K562 (cell line): ENCODE measurements at regions not wholly inside any gene's neighbourhood (a gene's known extent, or its start where the extent isn't known, plus 50 kb on each side); places are given as distances from the start of the nearest gene placed in this dataset.

Experiments
- ATAC-seq: fragments of 200-7000 bp; cut with Tn5 transposase; 3 replicates; pipeline ENCODE4 v1.9.1; 2020; ENCODE audit warnings: moderate library complexity
- BruUV-seq: library from RNA; stranded (reverse); fragments of 400-500 nt; replicated peaks from 2 replicates; lab custom pipeline; 2021; lab: Mats Ljungman, UMichigan
- CTCF ChIA-PET: fragments of 300-600 bp; formaldehyde crosslinking; extraction: SDS; loops from one replicate; lab custom pipeline; 2021; ENCODE audit warnings: low intra/inter-chr PET ratio; lab: Yijun Ruan, JAX
- POLR2A ChIA-PET: fragments of 300-600, 350-650 bp; sonication (Branson Sonifier 250); formaldehyde crosslinking; extraction: SDS; loops from one replicate; lab custom pipeline; 2021; ENCODE audit warnings: antibody characterized with exemption, inconsistent platforms; lab: Yijun Ruan, JAX
- DNase-seq, 4 experiments: peaks; one replicate each; pipeline versions ENCODE4 v3.0.0 to v3.0.0-alpha.2; 2011 to 2018; ENCODE audit warnings: low spot score in 3 of 4, mixed read lengths in 3 of 4; ENCODE audit errors: extremely low read depth in 1 of 4
- FAIRE-seq: peaks from 2 replicates; lab custom pipeline; 2011; peaks lifted over from hg19 to GRCh38; lab: Jason Lieb, UNC
- H2AFZ ChIP-seq: 2 replicates; pipeline ENCODE4 v1.6.0; 2011; ENCODE audit warnings: low read depth, low read length, control low read depth, inconsistent platforms
- H3K27ac ChIP-seq: fragments of 200-600 bp; 3 replicates; pipeline ENCODE4 v1.8.0; 2011; ENCODE audit warnings: low read depth, mild to moderate bottlenecking, control low read depth, inconsistent platforms, low read length, moderate library complexity, mixed read lengths; ENCODE audit errors: extremely low read depth
- H3K27me3 ChIP-seq, 2 experiments: fragments of 300-600 bp in 1 of 2; 2 replicates in 1 of 2; 3 replicates in 1 of 2; pipeline versions ENCODE4 v1.6.0 to v1.8.0; 2011; ENCODE audit warnings: inconsistent platforms in 2 of 2, low read length in 2 of 2, mild to moderate bottlenecking in 1 of 2, mixed read lengths in 1 of 2, moderate library complexity in 1 of 2; ENCODE audit not compliant: control insufficient read depth in 2 of 2, insufficient read depth in 2 of 2
- H3K36me3 ChIP-seq: fragments of 300-600 bp; 3 replicates; pipeline ENCODE4 v1.8.0; 2011; ENCODE audit warnings: mild to moderate bottlenecking, low read length, inconsistent platforms; ENCODE audit not compliant: control insufficient read depth, insufficient read depth
- H3K4me1 ChIP-seq, 2 experiments: fragments of 200-600 bp in 1 of 2; replicated peaks in 1 of 2; 2 replicates in 1 of 2; 3 replicates in 1 of 2; pipeline versions ENCODE4 v1.5.1 to v1.8.0; 2011; ENCODE audit warnings: inconsistent platforms in 2 of 2, low read length in 2 of 2, mild to moderate bottlenecking in 1 of 2, mixed read lengths in 1 of 2, moderate library complexity in 1 of 2; ENCODE audit not compliant: control insufficient read depth in 2 of 2, insufficient read depth in 2 of 2
- H3K4me2 ChIP-seq: 2 replicates; pipeline ENCODE4 v1.6.1; 2011; ENCODE audit warnings: low read length, control low read depth, inconsistent platforms, mixed read lengths; ENCODE audit not compliant: insufficient read depth
- H3K4me3 ChIP-seq: fragments of 200-600 bp; sonication (generic), shearing (Covaris generic); 2 replicates; pipeline ENCODE4 v1.5.1; 2016; ENCODE audit warnings: control low read depth, inconsistent platforms
- H3K79me2 ChIP-seq: fragments of 200-600 bp; 3 replicates; pipeline ENCODE4 v1.8.0; 2011; ENCODE audit warnings: low read length, inconsistent platforms; ENCODE audit not compliant: control insufficient read depth, insufficient read depth
- H3K9ac ChIP-seq, 2 experiments: 2 replicates each; pipeline versions ENCODE4 v1.6.0 to v1.6.1; 2011; ENCODE audit warnings: low read depth in 2 of 2, low read length in 2 of 2, control low read depth in 1 of 2, inconsistent platforms in 1 of 2, mild to moderate bottlenecking in 1 of 2, mixed read lengths in 1 of 2; ENCODE audit not compliant: insufficient read depth in 1 of 2
- H3K9me1 ChIP-seq: one replicate; pipeline ENCODE4 v1.6.0; 2011; ENCODE audit warnings: inconsistent platforms, mild to moderate bottlenecking, low read length, moderate library complexity; ENCODE audit not compliant: control insufficient read depth, insufficient read depth
- H3K9me3 ChIP-seq: replicated peaks from 2 replicates; pipeline ENCODE4 v1.5.1; 2011; ENCODE audit warnings: low read depth, low read length, inconsistent platforms; ENCODE audit not compliant: control insufficient read depth, insufficient read depth
- H4K20me1 ChIP-seq: replicated peaks from 2 replicates; pipeline ENCODE4 v1.6.1; 2011; ENCODE audit warnings: low read length, inconsistent platforms, mixed read lengths; ENCODE audit not compliant: control insufficient read depth, insufficient read depth
- ATF3 ChIP-seq, 2 experiments: fragments of 450-650 bp in 1 of 2; sonication (generic) in 1 of 2; formaldehyde crosslinking in 1 of 2; IDR thresholded peaks in 1 of 2; conservative IDR thresholded peaks in 1 of 2; 2 replicates each; pipeline versions ENCODE4 v1.6.1 to v1.8.1; 2016 to 2023; ENCODE audit warnings: mild to moderate bottlenecking in 2 of 2, moderate library complexity in 2 of 2, inconsistent platforms in 1 of 2, missing genetic modification reagents in 1 of 2
- DEAF1 ChIP-seq: fragments of 450-650 bp; formaldehyde crosslinking; IDR thresholded peaks from 2 replicates; pipeline ENCODE4 v1.4.0; 2020; ENCODE audit warnings: mild to moderate bottlenecking, moderate library complexity
- DLX4 ChIP-seq: fragments of 250-450 bp; sonication (Bioruptor Pico); IDR thresholded peaks from 2 replicates; pipeline ENCODE4 v1.6.1; 2021; ENCODE audit warnings: mild to moderate bottlenecking
- FOXJ2 ChIP-seq: fragments of 200-800 bp; sonication (Bioruptor generic); IDR thresholded peaks from 2 replicates; pipeline ENCODE4 v1.6.1; 2016; ENCODE audit warnings: missing genetic modification characterization, missing compliant biosample characterization
- FOXK2 ChIP-seq, 2 experiments: fragments of 450-650 bp; IDR thresholded peaks in 1 of 2; conservative IDR thresholded peaks in 1 of 2; 2 replicates each; pipeline ENCODE4 v1.6.1; 2016; ENCODE audit warnings: low read depth in 2 of 2, mild to moderate bottlenecking in 1 of 2
- HOMEZ ChIP-seq: fragments of 250-450 bp; sonication (Bioruptor Pico); IDR thresholded peaks from 2 replicates; pipeline ENCODE4 v1.4.0; 2020; ENCODE audit warnings: mild to moderate bottlenecking, moderate library complexity
- MBD1 ChIP-seq: fragments of 250-450 bp; sonication (Bioruptor Pico); IDR thresholded peaks from 2 replicates; pipeline ENCODE4 v1.8.0; 2022; ENCODE audit warnings: inconsistent platforms
- MYBL2 ChIP-seq, 2 experiments: fragments of 450-650 bp in 1 of 2; sonication (generic) in 1 of 2; formaldehyde crosslinking in 1 of 2; IDR thresholded peaks; 2 replicates each; pipeline versions ENCODE4 v1.6.1 to v1.8.1; 2017 to 2022; ENCODE audit warnings: borderline replicate concordance in 1 of 2, inconsistent platforms in 1 of 2, low read depth in 1 of 2, mild to moderate bottlenecking in 1 of 2, missing genetic modification reagents in 1 of 2, moderate library complexity in 1 of 2
- RBM34 ChIP-seq: fragments of 200-400 bp; formaldehyde crosslinking; IDR thresholded peaks from 2 replicates; pipeline ENCODE4 v1.6.1; 2018; ENCODE audit warnings: low read length, borderline replicate concordance; ENCODE audit not compliant: insufficient read depth
- TBP ChIP-seq: optimal IDR thresholded peaks from 2 replicates; pipeline ENCODE3; 2011; ENCODE audit warnings: low read depth, low read length, improper control_type of control experiment
- TCF7L2 ChIP-seq: fragments of 150-350 bp; IDR thresholded peaks from 2 replicates; pipeline ENCODE4 v1.6.1; 2016; ENCODE audit warnings: low read depth, mild to moderate bottlenecking, low read length, moderate library complexity
- ZNF584 ChIP-seq: fragments of 200-800 bp; sonication (Bioruptor generic); IDR thresholded peaks from 2 replicates; pipeline ENCODE4 v1.6.1; 2016; ENCODE audit warnings: low read depth, mild to moderate bottlenecking, missing genetic modification characterization, missing compliant biosample characterization
- WGBS: fragments of 100-300 bp; shearing (Covaris generic); methylation state at CpG from one replicate; pipeline ENCODE4 v1.1.6; 2016; ENCODE audit warnings: low coverage, mixed read lengths; ENCODE audit not compliant: insufficient coverage; ENCODE audit errors: missing lambda C conversion rate; 5-methylcytosine and 5-hydroxymethylcytosine counted together
- in situ Hi-C: fragments of 300-500 bp; cut with MboI; formaldehyde crosslinking; loops from 4 replicates; pipeline ENCODE4 v1.15.0; 2018; ENCODE audit warnings: inconsistent platforms, mixed read lengths
- intact Hi-C: fragments of 100-400 bp; cut with micrococcal nuclease; formaldehyde crosslinking; loops from 2 replicates; pipeline ENCODE4 v1.14.2; 2022

- TF ChIP-seq DEAF1 (no peak), RBM34 (no peak), FOXJ2 (no peak), ZNF584 (no peak), HOMEZ (CRISPR knock-in tag) (no peak), FOXK2 (conservative IDR thresholded peaks at IDR 0.05 in 1 of 2, IDR thresholded peaks at IDR 0.05 in 1 of 2; ENCODE audit: low read depth in 2 of 2) (no peak)
Measured at GRCh38 chr10:56585447-56586171, 224.6 kb upstream of the ZWINT start (continued).

GRCh38 chr10:56583316-56583715 is 222.3 kb upstream of the ZWINT start:
- no TSS peak for BruUV-seq
- no peaks in the 10 kb centered on the region for H3K27me3 ChIP-seq
- FAIRE-seq (no peak), DNase-seq (no peak), ATAC-seq (no peak)
- no peaks in the 10 kb centered on the region; the same call in 1 of the 2 replicates for H3K9me3 ChIP-seq
- no peak overlapping the region for H3K4me3 ChIP-seq
- no peaks in the 10 kb centered on the region for H3K9me1 ChIP-seq
- no peak overlapping the region for H3K27ac ChIP-seq
- WGBS, result 0% methylated on average over 1 of the region's 1 CpG
- CTCF ChIA-PET, result no interaction called here
- no peaks in the 10 kb centered on the region for H3K36me3 ChIP-seq
- H3K4me1 ChIP-seq, result no peaks in the 10 kb centered on the region
- intact Hi-C loops, result no loop called here
- POLR2A ChIA-PET, result interaction anchor here (1.0 kb wide), 1 partner anchor 66 kb away, joined by 3 read pairs; no protein-coding TSS in a partner anchor
- H3K4me2 ChIP-seq, result no peak overlapping the region
- H3K9ac ChIP-seq, result no peak overlapping the region
- in situ Hi-C loops, result no loop called here
- H4K20me1 ChIP-seq, result no peaks in the 10 kb centered on the region
- H3K79me2 ChIP-seq, result no peaks in the 10 kb centered on the region
- H2AFZ ChIP-seq, result no peak overlapping the region
- TF ChIP-seq MBD1, result no peak
- no peak for TF ChIP-seq MYBL2 (IDR thresholded peaks at IDR 0.05; ENCODE audit: low read depth)
- TF ChIP-seq MYBL2 (CRISPR knock-in tag; IDR thresholded peaks at IDR 0.05; ENCODE audit: borderline replicate concordance), result no peak
- no peak for TF ChIP-seq TBP
- no peak for TF ChIP-seq ATF3 (IDR thresholded peaks at IDR 0.05)
- TF ChIP-seq ATF3 (CRISPR knock-in tag; conservative IDR thresholded peaks at IDR 0.05), result no peak
- no peak for TF ChIP-seq TCF7L2
- TF ChIP-seq DLX4 (CRISPR knock-in tag), result no peak
